Myocyte (in vitro differentiated cells): ENCODE measurements at regions not wholly inside any gene's neighbourhood (a gene's known extent, or its start where the extent isn't known, plus 50 kb on each side); places are given as distances from the start of the nearest gene placed in this dataset.

Experiments used
- DNase-seq: peaks from one replicate; pipeline ENCODE4 v3.0.0-alpha.2; 2012; ENCODE audit warnings: low read depth

DNA sequence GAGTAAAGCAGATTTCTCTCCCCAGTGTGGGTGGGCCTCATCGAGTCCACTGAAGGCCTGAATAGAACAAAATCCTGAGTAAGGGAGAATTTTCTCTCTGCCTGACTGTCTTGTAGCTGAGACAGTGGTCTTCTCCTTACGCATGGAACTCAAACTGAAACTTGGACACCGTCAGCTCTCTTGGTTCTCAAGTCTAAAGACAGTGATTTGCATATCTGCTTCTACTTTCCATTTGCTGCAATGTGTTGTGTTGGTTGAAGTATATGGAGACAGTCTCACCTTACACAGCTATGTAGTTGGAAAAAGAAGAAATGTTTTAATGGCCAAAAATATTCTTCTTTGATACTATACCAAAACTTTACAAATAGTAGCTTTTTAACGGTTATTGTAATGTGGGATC lies 160.2 kb upstream of the LMNTD1 start:
- no peak for DNase-seq

DNA sequence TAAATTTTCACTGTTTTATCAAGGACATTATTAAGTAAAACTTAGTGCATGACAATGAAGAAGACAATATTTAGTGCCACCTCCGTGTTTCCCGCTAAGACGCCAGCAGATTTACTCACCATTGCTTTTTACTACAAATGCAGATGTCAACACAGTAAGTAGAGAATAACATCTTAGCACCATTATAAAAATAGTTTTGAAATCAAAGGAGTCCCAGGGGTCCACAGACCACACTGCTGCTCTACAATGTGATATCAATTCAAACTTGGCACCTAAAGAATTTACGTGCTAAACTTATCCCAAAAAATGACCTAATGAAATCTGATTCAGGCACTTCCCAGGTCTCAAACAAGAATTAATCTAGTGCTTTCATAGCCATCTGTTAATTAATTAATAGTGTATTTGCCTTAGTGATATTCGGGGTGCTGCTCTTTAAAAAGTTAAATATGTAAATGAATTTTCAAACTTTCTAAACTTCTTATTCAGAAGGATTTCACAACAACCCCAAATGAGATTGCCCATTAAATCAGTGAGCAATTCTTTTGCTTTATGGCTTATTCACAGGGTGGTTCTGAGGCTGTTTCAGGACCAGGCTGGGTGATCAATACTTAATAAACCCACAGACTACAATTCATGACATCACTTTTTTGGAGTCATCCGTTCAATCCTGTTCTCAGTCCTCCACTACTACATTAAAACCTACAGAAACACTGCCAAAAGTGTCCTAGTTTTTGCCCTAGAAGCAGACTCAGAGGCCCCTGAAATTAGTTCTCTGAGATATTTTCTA lies 161.3 kb upstream of the LMNTD1 start:
- no peak for DNase-seq

DNA sequence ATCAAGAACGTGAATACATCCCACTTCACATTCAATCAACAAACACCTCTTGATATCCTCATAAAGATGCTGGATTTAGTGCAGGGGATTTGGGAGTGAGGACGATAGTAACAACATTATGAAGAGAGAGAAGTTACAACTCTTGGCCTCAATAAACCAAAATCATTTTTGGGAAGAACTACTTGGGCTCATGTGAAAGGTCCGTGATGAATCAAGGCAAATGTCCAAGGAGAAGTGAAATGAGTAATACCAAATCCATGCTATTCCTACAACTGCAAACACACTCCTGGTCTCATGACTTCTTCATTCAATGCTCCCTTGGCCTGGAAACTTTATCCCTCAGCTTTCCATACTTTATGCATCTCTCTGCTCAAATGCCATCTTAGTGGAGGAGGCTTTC lies 162.0 kb upstream of the LMNTD1 start:
- peak; percentile 14 for DNase-seq

DNA sequence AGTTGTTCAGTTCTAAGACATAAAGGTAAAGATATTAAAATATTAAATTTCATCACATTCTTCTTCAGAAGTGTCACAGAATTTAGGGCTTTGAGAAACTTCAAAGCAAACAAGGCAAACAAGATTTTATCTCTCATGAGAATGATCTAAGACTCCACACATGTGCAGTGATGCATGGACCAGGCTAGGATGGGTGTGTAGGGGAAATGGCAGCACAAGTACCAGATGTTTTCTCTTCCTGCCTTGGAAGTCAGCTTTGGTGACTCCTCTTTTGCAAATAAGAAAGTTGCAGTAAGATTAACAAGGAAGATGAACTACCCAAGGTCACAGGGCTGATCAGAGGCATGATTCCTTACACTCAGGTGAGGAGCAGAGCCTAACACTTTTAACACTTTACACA lies 163.8 kb upstream of the LMNTD1 start:
- no peak for DNase-seq

DNA sequence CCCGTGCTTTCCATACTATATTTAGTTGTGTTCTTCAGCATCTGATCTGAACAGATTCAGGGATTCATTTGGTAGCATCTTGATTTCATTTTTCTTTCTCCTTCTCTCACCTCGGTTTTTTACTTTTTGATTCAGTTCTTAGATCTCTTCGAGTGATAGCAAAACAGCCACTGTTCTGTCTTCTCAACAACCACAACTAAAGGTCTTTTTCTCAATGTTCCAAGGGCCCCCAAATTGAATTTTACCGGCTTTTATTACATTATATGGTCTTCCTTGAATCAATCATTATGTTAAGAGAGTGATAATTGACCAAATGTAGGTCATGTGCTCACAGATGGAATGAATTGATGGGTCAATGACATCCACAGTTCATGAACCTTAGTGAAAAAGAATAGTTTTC lies 164.5 kb upstream of the LMNTD1 start:
- no peak for DNase-seq

DNA sequence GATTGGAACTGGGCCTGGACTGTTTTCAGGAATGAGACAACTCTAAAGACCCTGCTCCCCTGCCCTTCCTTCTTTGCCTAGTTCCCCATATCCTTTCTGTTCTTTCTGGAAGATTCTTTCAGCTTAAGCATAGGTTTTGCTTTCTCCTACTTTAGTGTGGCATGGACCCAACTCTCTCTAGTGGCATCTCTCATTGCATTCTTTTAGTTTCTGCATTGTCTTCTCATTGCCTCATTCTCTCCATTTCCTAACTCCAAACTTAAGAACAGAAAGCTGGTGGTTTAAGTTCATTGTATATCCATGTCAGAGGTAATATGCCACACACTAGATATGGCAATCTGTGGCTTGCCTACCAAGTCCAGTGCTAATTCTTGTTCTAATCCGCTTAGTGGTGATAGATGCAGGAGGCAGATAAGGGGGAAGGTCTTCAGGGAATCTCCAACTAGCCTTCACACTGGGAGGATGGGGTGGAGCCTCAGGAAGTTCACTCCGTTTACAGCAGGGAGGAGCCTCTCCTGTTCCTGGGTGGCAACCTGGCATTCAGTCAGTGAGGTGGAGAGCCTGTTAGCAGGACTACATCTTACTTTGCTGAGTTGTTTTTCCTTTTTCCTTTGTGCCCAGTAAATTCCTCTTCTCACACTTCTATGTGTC lies 165.1 kb upstream of the LMNTD1 start:
- DNase-seq, result no peak

DNA sequence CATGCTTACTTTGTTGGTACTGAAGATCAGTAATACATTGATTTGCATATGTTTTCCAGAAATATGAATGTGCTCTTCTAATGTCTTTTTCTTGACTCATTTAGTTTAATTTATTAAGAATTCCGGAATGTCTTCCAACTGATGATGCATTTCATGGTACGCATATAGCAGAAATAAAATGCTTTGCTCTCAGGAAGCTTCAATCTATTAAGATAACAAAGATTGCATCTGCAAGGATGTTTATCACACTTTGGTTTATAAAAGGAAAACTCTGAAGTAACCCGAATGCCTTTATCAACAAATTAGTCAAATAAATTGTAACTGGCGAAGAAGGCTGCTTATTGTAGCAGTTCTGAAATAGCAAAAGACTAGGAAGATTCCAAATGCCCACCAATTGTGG lies 166.4 kb upstream of the LMNTD1 start:
- no peak for DNase-seq

DNA sequence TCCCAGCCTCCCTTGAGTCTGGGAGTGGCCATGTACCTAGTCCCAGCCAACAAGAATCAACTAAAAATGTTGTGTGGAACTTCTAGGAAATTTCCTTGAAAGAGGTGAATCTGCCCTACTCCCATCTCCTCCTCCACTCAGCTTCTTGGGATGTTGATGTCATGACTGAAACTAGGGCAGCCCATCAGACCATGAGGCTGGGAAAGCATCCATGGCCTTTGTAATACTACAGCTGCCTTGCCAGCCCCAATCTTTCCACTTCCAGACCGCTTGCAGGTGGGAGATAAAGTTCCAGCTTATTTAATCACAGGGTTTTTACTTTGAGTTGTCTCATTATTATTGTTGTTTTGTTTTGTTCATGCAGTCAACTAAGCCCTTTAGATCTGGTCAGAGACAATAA lies 170.3 kb upstream of the LMNTD1 start:
- no peak for DNase-seq

DNA sequence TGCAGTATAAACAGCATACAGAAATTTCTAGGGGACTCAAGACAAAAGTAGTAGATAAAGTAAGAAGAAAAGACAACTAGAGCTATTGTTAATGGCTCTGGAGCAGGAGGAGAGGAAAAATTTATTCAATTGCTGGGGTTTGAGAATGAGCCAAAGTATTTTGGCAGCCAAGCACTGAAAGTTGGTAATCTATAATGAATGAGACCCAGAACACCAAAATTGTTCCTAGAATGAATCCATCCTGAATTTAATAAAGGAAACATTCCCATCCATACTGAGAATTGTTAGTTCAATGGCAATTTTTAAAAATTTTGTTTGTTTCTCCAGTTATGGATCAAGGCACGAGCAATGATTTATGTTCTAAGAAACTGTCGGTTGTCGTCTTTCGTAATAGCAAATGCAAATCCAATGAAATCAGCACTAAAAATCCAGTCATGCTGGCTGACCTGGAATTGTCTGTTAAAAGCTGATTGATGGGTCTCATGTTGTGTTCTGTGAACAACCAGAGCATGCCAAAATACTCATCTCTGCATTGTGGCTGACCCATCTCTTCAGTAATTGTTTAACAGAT lies 170.9 kb upstream of the LMNTD1 start:
- no peak for DNase-seq

DNA sequence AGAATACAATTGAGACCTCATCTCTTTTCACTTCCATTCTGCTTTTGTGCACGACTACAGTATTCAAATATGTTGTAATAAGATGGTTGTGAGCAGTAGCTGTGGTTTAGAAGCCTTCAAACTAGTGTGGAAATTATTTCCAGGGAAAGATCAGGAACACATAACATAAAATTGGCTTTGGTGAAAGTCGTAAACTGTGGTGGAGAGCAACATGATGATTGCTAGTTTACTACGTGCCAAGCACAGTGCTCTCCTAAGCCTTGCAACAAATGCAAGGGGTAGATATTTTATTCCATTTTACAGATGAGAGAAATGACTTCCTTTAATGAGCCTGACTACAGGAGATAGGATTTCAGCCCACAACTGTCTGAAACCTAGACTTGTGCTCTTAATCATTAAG lies 172.4 kb upstream of the LMNTD1 start:
- no peak for DNase-seq

DNA sequence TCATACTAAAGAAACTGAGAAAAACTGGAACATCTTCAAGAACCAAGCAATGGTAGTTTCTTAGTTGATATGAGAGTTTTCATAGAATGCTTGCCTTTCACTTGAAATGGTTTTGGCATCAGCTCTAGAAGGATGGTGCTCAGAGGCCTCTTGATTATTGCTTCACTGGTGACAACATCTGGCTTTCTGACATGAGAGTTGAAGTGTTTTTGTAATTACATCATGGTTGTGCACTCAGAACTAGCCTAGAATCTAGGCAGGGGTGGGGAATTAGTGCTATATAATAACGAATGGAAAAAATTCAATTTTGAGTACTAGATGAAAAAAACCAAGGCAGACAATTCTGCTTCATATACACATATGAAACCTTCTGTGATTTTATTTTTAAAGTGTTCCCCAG lies 172.8 kb upstream of the LMNTD1 start:
- peak; percentile 18 for DNase-seq

DNA sequence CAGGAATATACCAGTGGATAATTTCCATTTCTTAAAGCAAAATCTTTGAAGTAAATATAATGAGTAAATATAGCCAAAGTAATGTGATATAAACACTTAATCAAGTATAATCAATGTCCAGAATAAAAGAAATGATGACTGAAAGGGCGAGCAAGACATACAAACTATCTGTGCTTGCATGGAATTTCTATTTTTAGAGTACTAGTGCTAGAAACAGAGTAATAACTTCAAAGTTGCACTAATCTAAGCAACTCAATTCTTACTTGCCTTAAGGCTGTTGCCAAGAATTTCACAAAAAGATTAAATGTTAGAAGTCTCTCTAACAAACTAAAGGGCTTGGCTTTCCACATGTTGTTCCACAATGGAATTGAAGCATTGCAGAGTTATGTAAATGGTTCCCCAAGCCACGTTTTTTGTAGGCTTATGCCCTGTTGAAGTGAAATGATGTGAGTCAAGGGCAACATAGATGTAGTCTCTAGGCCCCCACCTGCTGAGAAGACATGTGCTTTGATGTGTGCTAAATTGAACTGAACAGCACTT lies 175.0 kb upstream of the LMNTD1 start:
- no peak for DNase-seq

DNA sequence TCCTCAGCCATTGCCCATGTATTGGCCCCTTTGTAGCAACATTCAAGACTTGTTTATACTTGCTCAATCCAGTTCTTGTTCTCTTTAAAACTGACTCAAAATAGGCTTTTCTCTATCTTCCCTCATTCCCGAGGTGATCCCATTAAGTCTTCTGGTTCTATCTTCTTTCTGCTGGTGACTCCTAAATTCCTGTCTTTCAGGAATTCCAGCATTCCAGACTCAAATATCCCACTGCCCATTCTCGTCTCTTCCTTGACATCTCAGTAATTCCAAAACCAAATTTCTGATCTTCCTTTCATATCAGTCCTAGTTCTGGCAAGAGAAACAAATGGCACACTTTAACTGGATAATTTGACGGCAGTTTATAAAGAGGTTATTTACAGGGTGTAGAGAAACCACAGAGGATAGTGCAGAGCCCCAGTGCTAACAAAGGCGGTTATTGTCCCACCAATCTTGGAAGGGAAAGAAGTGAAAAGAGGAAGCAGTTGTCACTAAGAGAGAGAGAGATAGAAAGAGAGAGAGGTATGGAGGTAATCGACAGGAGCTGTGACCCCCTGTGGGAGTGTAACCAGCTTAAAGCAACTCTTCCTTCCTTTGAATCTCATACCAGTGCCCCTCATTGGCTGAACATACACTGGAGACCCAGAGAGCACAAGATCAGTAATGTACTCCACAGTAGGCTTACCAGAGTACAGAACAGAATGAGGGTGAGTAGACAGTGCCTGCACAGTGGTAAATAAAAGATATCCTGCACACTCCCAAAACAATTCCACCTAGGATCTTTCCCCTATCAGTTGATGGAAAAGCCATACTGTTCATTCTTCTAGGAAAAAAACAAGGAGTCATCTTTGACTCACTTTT lies 177.6 kb upstream of the LMNTD1 start:
- no peak for DNase-seq

DNA sequence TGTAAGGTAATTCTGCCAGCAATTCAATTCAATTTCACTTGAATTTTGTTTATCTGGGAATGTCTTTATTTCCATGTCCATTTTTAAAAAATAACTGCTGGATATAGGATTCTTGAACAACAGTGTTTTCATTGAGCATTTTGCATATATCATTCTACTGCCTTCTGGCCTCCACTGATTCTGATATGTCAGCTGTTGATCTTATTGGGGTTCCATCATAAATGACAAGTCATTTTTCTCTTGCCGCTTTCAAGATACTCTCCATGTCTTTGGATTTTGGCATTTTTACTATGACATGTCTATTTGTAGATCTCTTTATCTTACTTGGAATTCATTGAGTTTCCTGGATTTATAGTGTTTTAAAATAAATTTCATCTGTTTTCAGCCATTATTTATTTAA lies 180.5 kb upstream of the LMNTD1 start:
- no peak for DNase-seq

DNA sequence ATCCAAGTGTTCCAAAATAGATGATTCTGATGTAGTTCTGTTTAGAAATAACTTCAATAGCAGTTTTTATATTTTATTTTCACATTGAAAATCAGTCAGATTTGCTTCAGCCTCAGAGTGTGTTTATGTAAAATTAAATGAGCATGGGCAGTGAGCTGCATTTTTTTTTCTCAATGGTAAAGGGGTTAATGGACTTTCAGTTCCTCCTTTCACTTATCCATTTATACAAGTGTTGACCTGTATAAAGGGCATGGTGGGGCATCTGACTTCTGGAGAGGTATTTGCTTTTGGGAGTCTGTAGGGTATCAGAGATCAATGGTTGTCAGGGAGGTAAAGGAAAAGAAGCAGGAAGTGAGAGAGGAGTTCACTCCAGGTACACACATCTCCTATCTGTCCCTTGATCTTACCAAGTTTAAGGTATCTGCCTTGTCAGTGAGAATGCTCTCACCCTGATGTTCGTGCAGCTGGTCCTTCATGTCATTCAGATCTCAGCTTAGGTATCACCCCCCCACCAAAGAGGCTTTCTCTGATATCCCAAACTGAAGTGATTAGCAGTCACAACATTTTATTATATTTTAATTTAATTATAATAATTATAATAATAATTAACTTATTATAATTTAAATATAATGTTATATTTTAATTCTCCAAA lies 181.6 kb upstream of the LMNTD1 start:
- DNase-seq, result no peak

DNA sequence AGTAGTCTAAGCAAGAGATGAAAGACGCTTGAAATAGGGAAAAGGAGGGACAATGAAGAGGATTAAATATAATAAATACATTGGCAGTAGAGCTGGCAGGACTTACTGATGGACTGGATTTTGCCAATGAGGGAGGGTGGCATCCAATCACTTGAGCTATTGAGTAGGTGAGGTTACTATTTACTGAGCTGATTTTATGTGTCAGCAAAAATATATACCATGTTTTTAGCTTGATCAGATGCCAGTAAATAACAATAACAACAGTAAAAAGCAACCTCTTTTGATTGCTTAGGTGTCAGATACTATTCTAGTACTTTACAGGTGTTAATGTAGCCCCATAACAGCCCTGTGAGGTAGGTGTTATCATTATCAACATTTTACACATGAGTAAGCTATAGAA lies 187.5 kb upstream of the LMNTD1 start:
- DNase-seq, result no peak

DNA sequence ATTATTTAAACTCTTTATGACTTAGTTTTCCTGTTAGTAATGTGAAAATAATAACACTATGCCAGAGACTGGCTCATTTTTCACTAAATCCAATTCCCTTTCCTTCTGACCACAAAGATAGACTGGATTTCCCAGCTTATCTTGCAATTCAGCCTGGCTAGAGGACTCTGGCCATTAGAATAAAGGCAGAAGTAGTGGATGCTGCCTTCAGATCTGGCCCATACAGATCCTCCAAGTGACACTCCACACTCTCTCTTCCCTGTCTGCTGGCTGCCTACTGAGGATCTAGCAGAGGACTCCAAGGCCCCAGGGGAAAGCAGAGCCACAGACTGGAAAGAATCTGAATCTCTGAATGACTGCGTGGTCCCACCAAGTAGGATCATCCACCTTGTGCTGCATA lies 188.8 kb upstream of the LMNTD1 start:
- no peak for DNase-seq

DNA sequence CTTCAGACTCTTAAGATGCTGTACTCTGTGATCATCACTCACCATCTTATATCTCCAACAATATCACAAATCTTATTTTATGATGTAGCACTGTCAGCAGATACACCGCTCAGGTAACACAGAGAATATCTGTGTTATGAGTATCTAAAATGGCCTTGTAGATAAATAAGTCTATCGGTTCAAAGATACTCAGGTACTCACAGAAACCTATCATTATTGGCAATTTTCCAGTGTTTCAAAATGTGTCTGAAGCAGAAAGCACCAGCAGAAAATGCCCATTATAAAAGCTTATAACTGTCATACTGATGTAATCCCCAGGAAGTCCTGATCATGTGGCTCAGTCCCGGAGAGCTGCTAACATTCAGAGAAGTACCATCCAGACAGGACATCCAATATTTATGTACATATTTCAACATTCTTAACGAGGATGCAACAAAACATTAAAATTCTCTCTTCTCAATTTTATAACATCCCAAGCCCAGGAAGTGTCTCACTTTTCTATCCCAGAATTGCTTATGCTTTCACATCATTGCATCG lies 190.7 kb upstream of the LMNTD1 start:
- DNase-seq, result no peak

DNA sequence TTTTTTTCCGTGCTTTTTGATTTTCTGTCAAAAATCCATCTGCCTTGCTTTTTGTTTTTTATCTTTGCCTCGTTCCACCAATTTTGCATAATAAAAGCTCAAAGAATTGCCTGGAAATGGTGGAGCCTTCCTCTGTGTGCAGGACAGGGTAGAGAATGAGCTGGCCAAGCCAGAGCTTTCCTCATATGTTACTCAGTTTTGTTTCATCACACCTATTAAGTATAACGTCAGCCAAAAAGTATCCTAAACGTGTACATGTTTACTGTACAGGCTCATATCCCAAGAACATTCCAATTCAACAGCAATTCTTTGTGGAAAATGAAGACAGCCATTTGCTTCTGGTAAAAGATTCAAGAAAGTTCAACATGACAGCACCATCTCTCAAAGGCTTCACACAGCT lies 191.2 kb upstream of the LMNTD1 start:
- DNase-seq, result no peak

DNA sequence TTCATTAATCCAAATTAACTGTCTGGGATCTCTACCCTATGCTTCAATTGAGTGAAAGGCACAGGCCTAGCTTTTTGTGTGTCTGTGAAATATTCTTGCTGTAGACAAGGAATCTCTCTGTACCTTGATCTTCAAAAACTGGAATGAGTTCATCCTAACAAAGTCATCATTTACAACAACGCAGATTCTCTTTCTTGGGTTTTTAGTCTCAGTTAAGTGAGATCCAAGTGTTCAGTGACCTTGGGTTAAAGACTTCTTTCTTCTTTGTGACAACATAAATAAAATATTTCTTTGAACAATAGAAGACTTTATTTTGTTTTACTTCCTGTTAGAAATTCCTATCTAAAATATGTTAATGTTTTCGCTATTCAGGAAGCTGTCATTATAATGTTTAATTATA lies 192.2 kb upstream of the LMNTD1 start:
- DNase-seq, result no peak

DNA sequence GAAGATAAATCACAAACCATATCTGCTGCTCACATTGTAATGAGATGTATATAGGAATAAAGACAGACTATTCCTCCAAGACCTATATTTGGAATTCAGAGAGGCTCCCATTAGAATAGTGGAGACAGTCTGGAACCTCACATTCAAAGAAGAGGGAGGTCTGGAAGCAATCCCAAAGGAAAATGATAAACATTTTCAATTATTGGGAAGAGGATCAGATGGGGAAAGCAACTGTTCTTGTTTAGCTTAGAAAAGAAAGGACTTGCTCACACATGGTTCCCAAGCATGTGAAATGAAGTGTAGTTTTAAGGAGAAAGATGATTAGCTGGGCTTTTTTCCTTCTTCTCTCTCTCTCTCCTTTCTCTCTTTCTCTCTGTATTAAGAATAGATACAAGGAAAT lies 193.0 kb upstream of the LMNTD1 start:
- DNase-seq, result no peak
